Stomach smooth muscle (tissue), 2 donors: ENCODE measurements at regions not wholly inside any gene's neighbourhood (a gene's known extent, or its start where the extent isn't known, plus 50 kb on each side); places are given as distances from the start of the nearest gene placed in this dataset.

Experiments used
- H3K27ac ChIP-seq: one replicate; pipeline ENCODE4 v1.7.0; 2013; ENCODE audit warnings: mild to moderate bottlenecking, low read length, inconsistent platforms
- H3K27me3 ChIP-seq, 2 donors: one replicate each; pipeline ENCODE4 v1.7.0; 2013; ENCODE audit warnings: low read length in 2 of 2; ENCODE audit not compliant: insufficient read depth in 2 of 2, control insufficient read depth in 1 of 2
- H3K36me3 ChIP-seq, 2 donors: one replicate each; pipeline ENCODE4 v1.7.0; 2013; ENCODE audit warnings: low read length in 2 of 2; ENCODE audit not compliant: control insufficient read depth in 2 of 2, insufficient read depth in 2 of 2
- H3K4me1 ChIP-seq: one replicate; pipeline ENCODE4 v1.7.0; 2013; ENCODE audit warnings: low read length; ENCODE audit not compliant: control insufficient read depth, insufficient read depth
- H3K4me3 ChIP-seq, 2 donors: one replicate each; pipeline ENCODE4 v1.7.0; 2013; ENCODE audit warnings: low read length in 2 of 2
- H3K9ac ChIP-seq, 2 donors: one replicate each; pipeline ENCODE4 v1.7.0; 2013; ENCODE audit warnings: low read length in 2 of 2, mild to moderate bottlenecking in 1 of 2
- H3K9me3 ChIP-seq, 2 donors: one replicate each; pipeline ENCODE4 v1.7.0; 2013; ENCODE audit warnings: low read length in 2 of 2; ENCODE audit not compliant: control insufficient read depth in 2 of 2
- donor health status: healthy.
- donor health status: Pancreatic carcinoma.

DNA sequence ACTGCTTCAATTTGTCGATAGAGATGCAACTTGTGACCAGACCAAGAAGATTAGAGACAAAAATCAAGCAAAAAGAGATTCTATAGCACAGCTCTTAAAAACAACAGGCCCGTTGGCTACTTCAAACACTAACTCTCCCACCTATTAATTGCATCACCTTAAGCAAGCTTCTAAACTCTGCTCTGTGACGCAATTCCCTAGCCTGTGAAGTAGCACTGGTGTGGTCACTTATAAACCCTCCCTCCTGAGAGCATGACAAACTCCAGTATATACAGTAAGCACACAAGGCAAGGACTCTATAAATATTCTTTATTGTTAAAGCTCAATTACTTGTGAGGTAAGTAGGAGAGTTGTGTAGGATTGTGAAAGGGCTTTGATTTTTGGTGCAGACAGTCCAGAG is 72.3 kb downstream of the CMPK2 start:
- H3K27ac ChIP-seq, result no peak overlapping the region

DNA sequence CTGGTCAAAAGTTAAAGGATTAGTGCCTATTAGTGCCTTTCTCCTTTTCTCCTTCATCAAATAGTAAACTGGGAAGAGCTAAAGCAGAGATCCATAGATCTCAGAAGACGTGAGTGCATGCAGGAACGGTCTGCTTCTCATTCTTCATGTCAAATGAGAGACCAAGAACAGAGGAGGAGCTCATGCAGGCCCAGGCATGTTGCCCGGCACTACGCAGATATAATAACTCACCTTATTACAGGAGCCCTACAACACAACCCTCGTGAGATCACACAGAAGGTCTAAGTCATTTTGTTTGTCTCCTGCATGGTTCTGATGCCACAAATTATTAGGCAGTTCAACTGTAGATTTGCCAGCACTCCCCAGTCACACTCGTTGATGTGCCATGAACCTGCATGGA is 71.8 kb downstream of the CMPK2 start:
- Histone ChIP-seq H3K9ac (no peak overlapping the region), H3K27ac (no peak overlapping the region), H3K4me3 (no peak overlapping the region), H3K36me3 (no peaks in the 10 kb centered on the region), H3K9me3 (no peaks in the 10 kb centered on the region), H3K4me1 (no peaks in the 10 kb centered on the region), H3K27me3 (no peaks in the 10 kb centered on the region)

More for the DNA sequence above, 72.3 kb downstream of the CMPK2 start:
- H3K4me3 ChIP-seq, result no peak overlapping the region
- H3K36me3 ChIP-seq, result no peaks in the 10 kb centered on the region
- no peaks in the 10 kb centered on the region for H3K27me3 ChIP-seq
- no peak overlapping the region for H3K9ac ChIP-seq
- no peaks in the 10 kb centered on the region for H3K4me1 ChIP-seq
- no peaks in the 10 kb centered on the region for H3K9me3 ChIP-seq

DNA sequence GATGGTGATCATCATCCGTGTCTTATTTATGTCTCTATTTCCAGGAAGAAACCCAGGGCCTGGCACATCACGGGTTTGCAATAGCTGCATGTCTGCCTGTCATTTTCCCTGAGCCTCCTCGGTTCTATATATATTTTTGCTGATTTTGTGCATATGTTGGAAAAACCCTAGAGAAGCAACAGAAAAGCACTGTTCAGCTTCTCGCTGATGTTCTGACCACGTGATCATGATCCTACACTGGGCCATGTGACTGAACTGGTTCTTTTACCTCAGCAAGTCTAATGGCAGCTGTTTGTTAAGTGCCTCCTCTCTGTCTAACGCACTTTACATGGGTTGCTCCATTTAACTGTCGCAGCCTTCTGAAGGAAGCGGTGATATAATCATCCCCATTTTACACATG is 71.3 kb downstream of the CMPK2 start:
- Histone ChIP-seq H3K27ac (no peak overlapping the region), H3K4me3 (no peak overlapping the region), H3K9me3 (no peaks in the 10 kb centered on the region), H3K36me3 (no peaks in the 10 kb centered on the region), H3K9ac (no peak overlapping the region), H3K4me1 (no peaks in the 10 kb centered on the region), H3K27me3 (no peaks in the 10 kb centered on the region)
